HepG2 (cell line): ENCODE measurements at regions not wholly inside any gene's neighbourhood (a gene's known extent, or its start where the extent isn't known, plus 50 kb on each side); places are given as distances from the start of the nearest gene placed in this dataset.

Experiments
- ERF ChIP-seq: IDR thresholded peaks from 2 replicates; pipeline ENCODE4 v1.6.1; 2018; ENCODE audit warnings: missing biosample characterization, missing genetic modification reagents
- EZH2 ChIP-seq: conservative IDR thresholded peaks from 2 replicates; pipeline ENCODE4 v1.6.1; 2012; ENCODE audit warnings: mild to moderate bottlenecking, low read depth, low read length, moderate library complexity
- GATA4 ChIP-seq: sonication (generic); IDR thresholded peaks from 2 replicates; pipeline ENCODE4 v1.6.1; 2016; ENCODE audit warnings: antibody characterized with exemption, low read depth, borderline replicate concordance
- KDM4B ChIP-seq: sonication (generic); formaldehyde crosslinking; IDR thresholded peaks from 2 replicates; pipeline ENCODE4 v1.4.0; 2020; ENCODE audit warnings: missing genetic modification reagents
- MAX ChIP-seq: IDR thresholded peaks from 2 replicates; pipeline ENCODE4 v1.6.1; 2012; ENCODE audit warnings: inconsistent platforms
- POLR2A ChIP-seq, 2 experiments: IDR thresholded peaks; 2 replicates each; pipeline ENCODE4 v1.6.1; 2011; ENCODE audit warnings: low read depth in 2 of 2, low read length in 2 of 2, mild to moderate bottlenecking in 1 of 2, moderate library complexity in 1 of 2; ENCODE audit not compliant: insufficient read depth in 1 of 2
- SP1 ChIP-seq, 2 experiments: fragments of 450-650 bp in 1 of 2; sonication (generic) in 1 of 2; formaldehyde crosslinking in 1 of 2; IDR thresholded peaks; 2 replicates each; pipeline versions ENCODE4 v1.4.0 to v1.6.1; 2016 to 2020; ENCODE audit warnings: missing genetic modification reagents in 1 of 2
- TF ChIP-seq, protein P1 (sequence below): sonication (generic); formaldehyde crosslinking; IDR thresholded peaks from 2 replicates; pipeline ENCODE4 v1.5.0; 2020; ENCODE audit warnings: mild to moderate bottlenecking, missing genetic modification reagents, moderate library complexity
- TF ChIP-seq, protein P2 (sequence below): fragments of 450-650 bp; IDR thresholded peaks from 2 replicates; pipeline ENCODE4 v1.6.1; 2017; ENCODE audit warnings: mild to moderate bottlenecking

- no peak for TF ChIP-seq EZH2
- TF ChIP-seq ERF (CRISPR knock-in tag): no peak
- TF ChIP-seq GATA4: no peak
- no peak for TF ChIP-seq POLR2A (IDR thresholded peaks at IDR 0.05; ENCODE audit: insufficient read depth in 1 of 2, low read depth in 2 of 2, low read length in 2 of 2)
- TF ChIP-seq MAX: no peak
- no peak for TF ChIP-seq SP1 (IDR thresholded peaks at IDR 0.05)
- no peak for TF ChIP-seq SP1 (CRISPR knock-in tag; IDR thresholded peaks at IDR 0.05)
- TF ChIP-seq, protein P1, sequence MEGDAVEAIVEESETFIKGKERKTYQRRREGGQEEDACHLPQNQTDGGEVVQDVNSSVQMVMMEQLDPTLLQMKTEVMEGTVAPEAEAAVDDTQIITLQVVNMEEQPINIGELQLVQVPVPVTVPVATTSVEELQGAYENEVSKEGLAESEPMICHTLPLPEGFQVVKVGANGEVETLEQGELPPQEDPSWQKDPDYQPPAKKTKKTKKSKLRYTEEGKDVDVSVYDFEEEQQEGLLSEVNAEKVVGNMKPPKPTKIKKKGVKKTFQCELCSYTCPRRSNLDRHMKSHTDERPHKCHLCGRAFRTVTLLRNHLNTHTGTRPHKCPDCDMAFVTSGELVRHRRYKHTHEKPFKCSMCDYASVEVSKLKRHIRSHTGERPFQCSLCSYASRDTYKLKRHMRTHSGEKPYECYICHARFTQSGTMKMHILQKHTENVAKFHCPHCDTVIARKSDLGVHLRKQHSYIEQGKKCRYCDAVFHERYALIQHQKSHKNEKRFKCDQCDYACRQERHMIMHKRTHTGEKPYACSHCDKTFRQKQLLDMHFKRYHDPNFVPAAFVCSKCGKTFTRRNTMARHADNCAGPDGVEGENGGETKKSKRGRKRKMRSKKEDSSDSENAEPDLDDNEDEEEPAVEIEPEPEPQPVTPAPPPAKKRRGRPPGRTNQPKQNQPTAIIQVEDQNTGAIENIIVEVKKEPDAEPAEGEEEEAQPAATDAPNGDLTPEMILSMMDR: no peak
- TF ChIP-seq, protein P2, sequence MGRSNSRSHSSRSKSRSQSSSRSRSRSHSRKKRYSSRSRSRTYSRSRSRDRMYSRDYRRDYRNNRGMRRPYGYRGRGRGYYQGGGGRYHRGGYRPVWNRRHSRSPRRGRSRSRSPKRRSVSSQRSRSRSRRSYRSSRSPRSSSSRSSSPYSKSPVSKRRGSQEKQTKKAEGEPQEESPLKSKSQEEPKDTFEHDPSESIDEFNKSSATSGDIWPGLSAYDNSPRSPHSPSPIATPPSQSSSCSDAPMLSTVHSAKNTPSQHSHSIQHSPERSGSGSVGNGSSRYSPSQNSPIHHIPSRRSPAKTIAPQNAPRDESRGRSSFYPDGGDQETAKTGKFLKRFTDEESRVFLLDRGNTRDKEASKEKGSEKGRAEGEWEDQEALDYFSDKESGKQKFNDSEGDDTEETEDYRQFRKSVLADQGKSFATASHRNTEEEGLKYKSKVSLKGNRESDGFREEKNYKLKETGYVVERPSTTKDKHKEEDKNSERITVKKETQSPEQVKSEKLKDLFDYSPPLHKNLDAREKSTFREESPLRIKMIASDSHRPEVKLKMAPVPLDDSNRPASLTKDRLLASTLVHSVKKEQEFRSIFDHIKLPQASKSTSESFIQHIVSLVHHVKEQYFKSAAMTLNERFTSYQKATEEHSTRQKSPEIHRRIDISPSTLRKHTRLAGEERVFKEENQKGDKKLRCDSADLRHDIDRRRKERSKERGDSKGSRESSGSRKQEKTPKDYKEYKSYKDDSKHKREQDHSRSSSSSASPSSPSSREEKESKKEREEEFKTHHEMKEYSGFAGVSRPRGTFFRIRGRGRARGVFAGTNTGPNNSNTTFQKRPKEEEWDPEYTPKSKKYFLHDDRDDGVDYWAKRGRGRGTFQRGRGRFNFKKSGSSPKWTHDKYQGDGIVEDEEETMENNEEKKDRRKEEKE: no peak
- no peak for TF ChIP-seq KDM4B (CRISPR knock-in tag)
Measured at GRCh38 chr22:27644566-27644965, 157.0 kb downstream of the MN1 start.
